ENCODE measurements at regions not wholly inside any gene's neighbourhood (a gene's known extent, or its start where the extent isn't known, plus 50 kb on each side); places are given as distances from the start of the nearest gene placed in this dataset.

- intact Hi-C loops (cut with micrococcal nuclease): loop anchor here in 1 of 2 donors (10.0 kb wide), 1 partner anchor 244 kb away; no protein-coding TSS in a partner anchor
- Mint-ChIP-seq H3K9me3 (peaks cover 1 to 10% (median 3%) of the 10 kb centered on the region in 7 donors), H3K4me1 (no peaks in the 10 kb centered on the region), H3K27me3 (ENCODE audit: low read depth in 3 of 3) (peaks cover 0 to 2% (median 0%) of the 10 kb centered on the region in 3 donors), H3K27ac (no peak overlapping the region), H3K36me3 (peaks cover 9 to 14% of the 10 kb centered on the region in 2 donors), H3K4me3 (no peak overlapping the region)
- Histone ChIP-seq H3K36me3 (replicated peaks in 1 of 2; ENCODE audit: control insufficient read depth in 1 of 2, insufficient read depth in 2 of 2, low read length in 2 of 2) (no peaks in the 10 kb centered on the region), H2AFZ (ENCODE audit: insufficient read depth, low read depth, low read length, poor library complexity, severe bottlenecking) (no peak overlapping the region), H3K27ac (ENCODE audit: low read depth in 1 of 2, low read length in 2 of 2) (no peak overlapping the region), H3K4me2 (replicated peaks; ENCODE audit: extremely low read depth, low read length, poor library complexity, severe bottlenecking) (no peak overlapping the region), H3K4me3 (replicated peaks in 1 of 3; ENCODE audit: low read depth in 2 of 3, low read length in 3 of 3) (no peak overlapping the region), H3K4me1 (ENCODE audit: control insufficient read depth in 1 of 2, insufficient read depth in 2 of 2, low read length in 2 of 2) (no peaks in the 10 kb centered on the region), H3K9ac (ENCODE audit: insufficient read depth, low read length, poor library complexity, severe bottlenecking) (no peak overlapping the region), H3K79me2 (ENCODE audit: insufficient read depth, low read length) (no peaks in the 10 kb centered on the region), H3K27me3 (ENCODE audit: control insufficient read depth in 2 of 2, insufficient read depth in 2 of 2, low read length in 2 of 2) (no peaks in the 10 kb centered on the region), H3K9me3 (replicated peaks in 1 of 2; ENCODE audit: control insufficient read depth in 1 of 2, insufficient read depth in 1 of 2, low read length in 2 of 2) (peaks cover 0 to 7% of the 10 kb centered on the region in 2 donors), H4K20me1 (ENCODE audit: insufficient read depth, low read length) (no peaks in the 10 kb centered on the region)
- TF ChIP-seq CTCF (IDR thresholded peaks at IDR 0.05): no peak
- WGBS (ENCODE audit: insufficient coverage): no CpG with 5 or more reads among the region's 1 CpG
- no peak for DNase-seq
Measured at GRCh38 chr16:72369274-72369673, 197.3 kb upstream of the PMFBP1 start.

GRCh38 chr16:72367851-72368250, 195.9 kb upstream of the PMFBP1 start:
- H3K4me1 ChIP-seq (ENCODE audit: control insufficient read depth in 1 of 2, insufficient read depth in 2 of 2, low read length in 2 of 2): no peaks in the 10 kb centered on the region
- Mint-ChIP-seq H3K27ac (no peak overlapping the region), H3K36me3 (peaks cover 9 to 15% of the 10 kb centered on the region in 2 donors), H3K4me1 (no peaks in the 10 kb centered on the region), H3K27me3 (ENCODE audit: low read depth in 3 of 3) (peaks cover 0 to 2% (median 0%) of the 10 kb centered on the region in 3 donors), H3K9me3 (peaks cover 1 to 10% (median 3%) of the 10 kb centered on the region in 7 donors), H3K4me3 (no peak overlapping the region)
- no peaks in the 10 kb centered on the region for H4K20me1 ChIP-seq (ENCODE audit: insufficient read depth, low read length)
- no peak overlapping the region for H3K4me3 ChIP-seq (replicated peaks in 1 of 3; ENCODE audit: low read depth in 2 of 3, low read length in 3 of 3)
- no peaks in the 10 kb centered on the region for H3K36me3 ChIP-seq (replicated peaks in 1 of 2; ENCODE audit: control insufficient read depth in 1 of 2, insufficient read depth in 2 of 2, low read length in 2 of 2)
- no peaks in the 10 kb centered on the region for H3K79me2 ChIP-seq (ENCODE audit: insufficient read depth, low read length)
- no peak for TF ChIP-seq CTCF (IDR thresholded peaks at IDR 0.05)
- intact Hi-C loops (cut with micrococcal nuclease): loop anchor here in 1 of 2 donors (10.0 kb wide), 1 partner anchor 243 kb away; no protein-coding TSS in a partner anchor
- no peak overlapping the region for H3K9ac ChIP-seq (ENCODE audit: insufficient read depth, low read length, poor library complexity, severe bottlenecking)
- no peak overlapping the region for H2AFZ ChIP-seq (ENCODE audit: insufficient read depth, low read depth, low read length, poor library complexity, severe bottlenecking)
- H3K4me2 ChIP-seq (replicated peaks; ENCODE audit: extremely low read depth, low read length, poor library complexity, severe bottlenecking): no peak overlapping the region
- H3K27me3 ChIP-seq (ENCODE audit: control insufficient read depth in 2 of 2, insufficient read depth in 2 of 2, low read length in 2 of 2): no peaks in the 10 kb centered on the region
- no peak for DNase-seq
- H3K9me3 ChIP-seq (replicated peaks in 1 of 2; ENCODE audit: control insufficient read depth in 1 of 2, insufficient read depth in 1 of 2, low read length in 2 of 2): peaks cover 0 to 7% of the 10 kb centered on the region in 2 donors
- H3K27ac ChIP-seq (ENCODE audit: low read depth in 1 of 2, low read length in 2 of 2): no peak overlapping the region
